ENCODE measurements at regions not wholly inside any gene's neighbourhood (a gene's known extent, or its start where the extent isn't known, plus 50 kb on each side); places are given as distances from the start of the nearest gene placed in this dataset.

GRCh38 chr2:118185210-118186109 lies 97.2 kb downstream of the INSIG2 start:
- TF ChIP-seq EZH2phosphoT487 (IDR thresholded peaks at IDR 0.05; ENCODE audit: borderline replicate concordance, low read length) (no peak), CTCF (IDR thresholded peaks at IDR 0.05; ENCODE audit: low read depth, low read length, poor library complexity, severe bottlenecking) (no peak)

Data from DOHH2 (cell line).